IMR-90 (cell line): ENCODE measurements at regions not wholly inside any gene's neighbourhood (a gene's known extent, or its start where the extent isn't known, plus 50 kb on each side); places are given as distances from the start of the nearest gene placed in this dataset.

ENCODE experiments used
- ATAC-seq: fragments of 200-7000 bp; cut with Tn5 transposase; 2 replicates; pipeline ENCODE4 v1.9.1; 2020; ENCODE audit warnings: low read depth, mild to moderate bottlenecking, moderate library complexity
- BruUV-seq: library from RNA; stranded (reverse); fragments of 400-500 nt; replicated peaks from 2 replicates; lab custom pipeline; 2021; lab: Mats Ljungman, UMichigan
- CTCF ChIA-PET: fragments of 300-600 bp; formaldehyde crosslinking; extraction: SDS; loops from one replicate; lab custom pipeline; 2021; ENCODE audit warnings: antibody characterized with exemption; lab: Yijun Ruan, JAX
- POLR2A ChIA-PET: fragments of 300-600 bp; sonication (Branson Sonifier 250); formaldehyde crosslinking; loops from one replicate; lab custom pipeline; 2022; ENCODE audit warnings: antibody characterized with exemption; ENCODE audit not compliant: unreplicated experiment; lab: Charles Lee
- DNase-seq: peaks from one replicate; pipeline ENCODE4 v3.0.0; 2013
- H2AFZ ChIP-seq: replicated peaks from 2 replicates; pipeline ENCODE3; 2013; ENCODE audit warnings: low read length, mild to moderate bottlenecking; ENCODE audit not compliant: poor library complexity
- H2AK5ac ChIP-seq: 2 replicates; pipeline ENCODE4 v1.6.1; 2013; ENCODE audit warnings: low read depth, low read length, inconsistent platforms
- H2AK9ac ChIP-seq: replicated peaks from 2 replicates; pipeline ENCODE3; 2013; ENCODE audit warnings: mild to moderate bottlenecking, low read depth, low read length, moderate library complexity; ENCODE audit not compliant: poor library complexity
- H2BK120ac ChIP-seq: 2 replicates; pipeline ENCODE4 v1.6.1; 2013; ENCODE audit warnings: low read depth, low read length, inconsistent platforms
- H2BK15ac ChIP-seq: 3 replicates; pipeline ENCODE4 v1.6.1; 2013; ENCODE audit warnings: low read depth, low read length, inconsistent platforms
- H2BK20ac ChIP-seq: 2 replicates; pipeline ENCODE4 v1.6.1; 2013; ENCODE audit warnings: low read depth, mild to moderate bottlenecking, inconsistent platforms, low read length, moderate library complexity
- H2BK5ac ChIP-seq: 2 replicates; pipeline ENCODE4 v1.6.1; 2013; ENCODE audit warnings: mild to moderate bottlenecking, low read depth, low read length, inconsistent platforms; ENCODE audit not compliant: poor library complexity, severe bottlenecking
- H3K14ac ChIP-seq: replicated peaks from 2 replicates; pipeline ENCODE4 v1.6.1; 2013; ENCODE audit warnings: low read depth, low read length, inconsistent platforms
- H3K18ac ChIP-seq: 2 replicates; pipeline ENCODE4 v1.6.1; 2013; ENCODE audit warnings: low read depth, low read length, control low read depth
- H3K23ac ChIP-seq: 2 replicates; pipeline ENCODE4 v1.6.1; 2013; ENCODE audit warnings: low read depth, low read length, inconsistent platforms
- H3K27ac ChIP-seq: 2 replicates; pipeline ENCODE4 v1.5.1; 2013; ENCODE audit warnings: mild to moderate bottlenecking, control low read depth, low read length; ENCODE audit not compliant: insufficient read depth
- H3K27me3 ChIP-seq: 2 replicates; pipeline ENCODE4 v1.6.1; 2013; ENCODE audit warnings: low read length; ENCODE audit not compliant: control insufficient read depth, insufficient read depth
- H3K36me3 ChIP-seq: 2 replicates; pipeline ENCODE4 v1.6.1; 2013; ENCODE audit warnings: low read length, mixed read lengths; ENCODE audit not compliant: control insufficient read depth, insufficient read depth
- H3K4ac ChIP-seq: 2 replicates; pipeline ENCODE4 v1.6.1; 2013; ENCODE audit warnings: low read depth, low read length, inconsistent platforms
- H3K4me1 ChIP-seq: 2 replicates; pipeline ENCODE4 v1.6.1; 2013; ENCODE audit warnings: low read length, mixed read lengths; ENCODE audit not compliant: control insufficient read depth, insufficient read depth
- H3K4me2 ChIP-seq: 2 replicates; pipeline ENCODE4 v1.6.1; 2013; ENCODE audit warnings: low read depth, mild to moderate bottlenecking, control low read depth, low read length, moderate library complexity
- H3K4me3 ChIP-seq: 2 replicates; pipeline ENCODE4 v1.5.1; 2013; ENCODE audit warnings: low read depth, mild to moderate bottlenecking, control low read depth, low read length, moderate library complexity; ENCODE audit not compliant: insufficient read depth
- H3K56ac ChIP-seq: 2 replicates; pipeline ENCODE4 v1.6.1; 2013; ENCODE audit warnings: low read length, inconsistent platforms; ENCODE audit not compliant: insufficient read depth; ENCODE audit errors: extremely low read depth
- H3K79me1 ChIP-seq, 2 experiments: 2 replicates each; pipeline ENCODE4 v1.6.1; 2013; ENCODE audit warnings: low read length in 2 of 2, inconsistent platforms in 1 of 2, low read depth in 1 of 2
- H3K9ac ChIP-seq: 2 replicates; pipeline ENCODE4 v1.6.1; 2013; ENCODE audit warnings: low read depth, low read length, control low read depth
- H3K9me1 ChIP-seq: 2 replicates; pipeline ENCODE4 v1.6.1; 2013; ENCODE audit warnings: low read length, inconsistent platforms; ENCODE audit not compliant: insufficient read depth
- H3K9me3 ChIP-seq: 2 replicates; pipeline ENCODE4 v1.6.1; 2013; ENCODE audit warnings: low read length; ENCODE audit not compliant: control insufficient read depth, insufficient read depth
- H4K20me1 ChIP-seq: 2 replicates; pipeline ENCODE4 v1.6.1; 2013; ENCODE audit warnings: low read length, inconsistent platforms; ENCODE audit not compliant: insufficient read depth
- H4K5ac ChIP-seq: 2 replicates; pipeline ENCODE4 v1.6.1; 2013; ENCODE audit warnings: mild to moderate bottlenecking, low read depth, low read length, control low read depth
- H4K8ac ChIP-seq, 2 experiments: 2 replicates each; pipeline ENCODE4 v1.6.1; 2013; ENCODE audit warnings: low read depth in 2 of 2, low read length in 2 of 2, control low read depth in 1 of 2, inconsistent platforms in 1 of 2
- H4K91ac ChIP-seq: 2 replicates; pipeline ENCODE4 v1.6.1; 2013; ENCODE audit warnings: low read depth, low read length, inconsistent platforms; ENCODE audit not compliant: insufficient read depth
- BHLHE40 ChIP-seq: fragments of 150-350 bp; IDR thresholded peaks from 2 replicates; pipeline ENCODE4 v1.6.1; 2016; ENCODE audit warnings: mild to moderate bottlenecking, low read depth, low read length
- CEBPB ChIP-seq: IDR thresholded peaks from 2 replicates; pipeline ENCODE4 v1.6.1; 2012; ENCODE audit warnings: low read depth, low read length, improper control_type of control experiment
- ELK1 ChIP-seq: fragments of 150-350 bp; IDR thresholded peaks from 2 replicates; pipeline ENCODE4 v1.6.1; 2016; ENCODE audit warnings: low read depth, mild to moderate bottlenecking, low read length, moderate library complexity, borderline replicate concordance
- NFE2L2 ChIP-seq: fragments of 150-350 bp; IDR thresholded peaks from 2 replicates; pipeline ENCODE4 v1.6.1; 2016; ENCODE audit warnings: low read depth, mild to moderate bottlenecking, low read length
- RFX5 ChIP-seq: IDR thresholded peaks from 2 replicates; pipeline ENCODE4 v1.8.0; 2012; ENCODE audit warnings: low read depth, mild to moderate bottlenecking, low read length, moderate library complexity
- USF2 ChIP-seq: fragments of 150-350 bp; IDR thresholded peaks from 2 replicates; pipeline ENCODE4 v1.6.1; 2017; ENCODE audit warnings: mild to moderate bottlenecking, antibody characterized with exemption, low read length, low read depth
- WGBS, 2 experiments: methylation state at CpG; one replicate each; pipeline versions ENCODE4 v1.1.5 to v1.1.7; 2013; ENCODE audit warnings: missing lambda C conversion rate in 2 of 2; ENCODE audit not compliant: insufficient read length in 1 of 2; ENCODE audit errors: extremely low coverage in 2 of 2; 5-methylcytosine and 5-hydroxymethylcytosine counted together
- dilution Hi-C: fragments of 300-500 bp; cut with HindIII; formaldehyde crosslinking; loops from one replicate; pipeline ENCODE4 v1.14.3; 2018; ENCODE audit warnings: low sequenced_read_pairs; ENCODE audit not compliant: unreplicated experiment
- in situ Hi-C: fragments of 300-500 bp; cut with MboI; formaldehyde crosslinking; loops from 3 replicates; pipeline ENCODE4 v1.14.3; 2019; ENCODE audit warnings: low sequenced_read_pairs, inconsistent platforms, mixed read lengths
- intact Hi-C: fragments of 100-400 bp; cut with micrococcal nuclease; formaldehyde crosslinking; loops from 2 replicates; pipeline ENCODE4 v1.10.0; 2022

- POLR2A ChIA-PET = no interaction called here
- no peak for ATAC-seq
- intact Hi-C loops = no loop called here
- TF ChIP-seq ELK1 (no peak), USF2 (no peak), NFE2L2 (no peak), BHLHE40 (no peak), CEBPB (no peak), RFX5 (no peak)
- H2BK20ac ChIP-seq = no peak overlapping the region
- H3K9me1 ChIP-seq = no peaks in the 10 kb centered on the region
- CTCF ChIA-PET = no interaction called here
- H3K9me3 ChIP-seq = no peaks in the 10 kb centered on the region
- H3K4me1 ChIP-seq = no peaks in the 10 kb centered on the region
- no CpG with 5 or more reads among the region's 4 CpGs for WGBS, 2 experiments
- H3K27ac ChIP-seq = no peak overlapping the region
- H4K8ac ChIP-seq = no peak overlapping the region
- no peak overlapping the region for H2BK15ac ChIP-seq
- H3K36me3 ChIP-seq = no peaks in the 10 kb centered on the region
- no peak for DNase-seq
- no peaks in the 10 kb centered on the region for H3K79me1 ChIP-seq
- no peak overlapping the region for H3K14ac ChIP-seq
- H2AK5ac ChIP-seq = no peak overlapping the region
- H3K9ac ChIP-seq = no peak overlapping the region
- in situ Hi-C loops = no loop called here
- dilution Hi-C loops = no loop called here
- H3K4ac ChIP-seq = no peak overlapping the region
- H3K18ac ChIP-seq = no peak overlapping the region
- H4K5ac ChIP-seq = no peak overlapping the region
- no peak overlapping the region for H3K56ac ChIP-seq
- H2AFZ ChIP-seq = no peak overlapping the region
- H4K20me1 ChIP-seq = no peaks in the 10 kb centered on the region
- no peak overlapping the region for H4K91ac ChIP-seq
- no peak overlapping the region for H3K4me2 ChIP-seq
- no peak overlapping the region for H3K23ac ChIP-seq
- H2BK5ac ChIP-seq = no peak overlapping the region
- no TSS peak for BruUV-seq
- peaks cover 2% of the 10 kb centered on the region; the same call in 1 of the 2 replicates for H3K27me3 ChIP-seq
- no peak overlapping the region for H2AK9ac ChIP-seq
- H2BK120ac ChIP-seq = no peak overlapping the region
- H3K4me3 ChIP-seq = no peak overlapping the region
These were observed 230.6 kb upstream of the LHX5 start for GRCh38 chr12:113702276-113702675.
